GM21528 (cell line): ENCODE measurements at regions not wholly inside any gene's neighbourhood (a gene's known extent, or its start where the extent isn't known, plus 50 kb on each side); places are given as distances from the start of the nearest gene placed in this dataset.
"Not testable (repeated sequence)": the region's sequence is repeated elsewhere in the genome, so short reads cannot be mapped to it uniquely, and the experiment has no call there.

Experiments used
- ATAC-seq: cut with Tn5 transposase; IDR thresholded peaks from one replicate; pipeline ENCODE4 v1.9.1; 2021; ENCODE audit warnings: mild to moderate bottlenecking, moderate library complexity; ENCODE audit not compliant: unreplicated experiment, low FRiP score

- ATAC-seq = no peak
Measured at GRCh38 chr14:71737760-71738159, 194.5 kb upstream of the RGS6 start.

GRCh38 chr14:71739273-71739990, 192.8 kb upstream of the RGS6 start:
- no peak for ATAC-seq

DNA sequence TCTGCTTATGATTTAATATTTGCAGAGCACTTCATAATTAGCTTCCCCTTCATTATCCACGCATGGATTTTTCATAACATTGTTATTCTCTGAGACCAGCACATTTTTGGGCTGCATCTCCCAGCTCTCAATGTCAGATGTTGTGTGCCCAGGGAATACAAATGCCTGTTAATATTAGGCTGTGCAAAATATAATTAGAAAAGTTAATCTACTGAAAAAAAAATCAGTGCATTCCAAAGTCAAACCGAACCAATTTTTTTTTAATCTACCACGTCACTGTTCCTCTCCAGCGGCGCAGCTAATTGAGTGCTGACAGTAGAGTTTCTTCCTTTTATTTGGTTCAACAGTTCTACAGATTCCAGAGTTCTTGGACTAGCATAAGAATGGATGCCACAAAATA, 191.0 kb upstream of the RGS6 start:
- ATAC-seq = no peak

- no peak for ATAC-seq
Measured at GRCh38 chr14:71742485-71742884, 189.7 kb upstream of the RGS6 start.

DNA sequence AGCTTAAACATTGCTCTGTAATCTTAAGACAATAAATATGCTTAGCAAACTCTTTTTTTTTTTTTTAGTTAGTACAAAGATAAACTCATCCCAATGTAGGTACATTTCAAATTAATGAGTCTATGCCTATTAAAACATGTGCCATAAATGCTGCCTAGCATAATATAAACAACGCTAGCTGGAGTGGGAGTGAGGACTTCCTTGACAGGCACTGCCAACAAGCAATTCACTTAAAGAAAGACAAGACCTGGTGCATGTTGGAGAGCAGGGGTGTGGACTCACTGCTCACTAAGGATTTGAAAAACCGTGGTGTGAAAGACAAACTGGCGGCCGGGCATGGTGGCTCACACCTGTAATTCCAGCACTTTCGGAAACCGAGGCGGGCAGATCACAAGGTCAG, 187.2 kb upstream of the RGS6 start:
- no peak for ATAC-seq

DNA sequence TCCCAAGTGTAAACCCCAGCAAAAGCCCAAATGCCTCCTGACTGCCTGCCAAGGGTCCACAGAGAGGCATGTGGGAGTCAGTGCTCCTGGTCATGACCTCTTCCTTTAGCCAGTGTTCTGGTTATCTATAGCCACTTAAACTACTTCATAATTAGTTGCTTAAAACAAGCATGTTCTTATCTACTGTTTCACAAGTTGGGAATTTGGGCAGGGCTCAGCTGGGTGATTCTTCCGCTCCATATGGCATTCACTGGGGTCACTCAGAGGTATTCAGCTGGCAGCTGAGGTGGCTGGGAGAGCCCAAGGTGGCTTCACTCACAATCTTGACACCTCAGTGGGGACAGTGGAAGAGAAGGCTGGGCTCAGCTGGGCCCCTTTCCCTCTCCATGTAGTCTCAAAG, 184.0 kb upstream of the RGS6 start:
- ATAC-seq = no peak

DNA sequence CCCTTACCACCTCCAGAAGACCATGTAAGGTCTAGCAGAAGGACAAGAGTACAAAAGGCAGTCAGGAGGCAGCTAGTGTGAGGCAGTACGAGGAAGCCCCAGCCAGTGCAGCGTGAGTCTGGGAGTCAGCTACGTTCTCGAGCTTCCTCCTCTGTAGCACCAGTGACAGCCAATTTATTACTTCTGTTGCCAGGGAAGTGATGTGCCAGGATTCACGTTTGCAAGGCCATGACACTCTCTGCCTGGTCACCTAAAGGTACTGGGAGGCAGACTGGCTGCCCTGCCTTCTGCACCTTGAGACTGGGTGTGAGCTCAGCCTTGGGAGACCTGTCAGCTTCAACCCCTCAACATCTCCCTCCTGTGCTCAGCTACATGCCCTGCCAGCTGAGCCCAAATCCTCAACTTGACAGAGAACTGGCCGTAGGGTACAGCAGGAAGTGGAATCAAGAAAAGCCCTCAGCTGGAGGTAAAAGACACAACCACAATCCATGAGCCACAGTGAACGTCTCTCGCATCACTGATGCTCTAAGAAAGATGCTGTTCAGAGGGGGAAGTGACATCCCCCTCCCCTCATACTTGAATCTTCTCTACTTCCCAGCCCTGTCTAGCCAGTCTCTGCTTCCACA, 182.5 kb upstream of the RGS6 start:
- ATAC-seq = no peak

GRCh38 chr14:71751264-71751663, 181.0 kb upstream of the RGS6 start:
- ATAC-seq = no peak

DNA sequence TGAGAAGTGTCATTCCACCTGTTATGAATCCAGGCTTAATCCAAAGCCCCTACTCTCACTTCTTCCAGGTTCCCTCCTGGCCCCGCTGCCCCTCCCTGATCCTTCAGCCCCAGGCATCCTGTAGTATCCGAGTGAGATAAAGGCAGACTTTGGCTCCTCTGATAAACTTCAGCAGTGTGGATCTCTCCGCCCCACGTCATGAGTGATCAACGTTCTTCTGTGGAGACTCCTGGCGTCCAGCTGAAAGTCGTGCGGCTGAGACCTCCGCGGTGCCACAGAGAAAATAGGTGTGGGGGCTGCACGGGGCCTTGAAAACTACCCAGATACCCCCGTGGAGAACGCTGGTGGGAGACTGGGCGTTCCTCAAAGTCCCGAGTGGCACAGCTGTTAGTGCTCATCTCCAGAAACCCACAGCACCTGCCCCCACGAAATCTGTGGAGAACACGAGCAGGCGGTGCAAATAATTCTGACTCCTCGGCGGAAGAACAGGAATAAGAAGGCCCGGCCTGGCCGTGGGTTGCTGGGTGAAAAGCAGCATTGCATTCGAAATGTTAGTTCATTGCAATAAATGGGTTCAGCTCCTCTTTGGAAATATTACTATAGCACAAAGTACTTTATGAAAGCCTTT, 180.0 kb upstream of the RGS6 start:
- ATAC-seq = no peak

DNA sequence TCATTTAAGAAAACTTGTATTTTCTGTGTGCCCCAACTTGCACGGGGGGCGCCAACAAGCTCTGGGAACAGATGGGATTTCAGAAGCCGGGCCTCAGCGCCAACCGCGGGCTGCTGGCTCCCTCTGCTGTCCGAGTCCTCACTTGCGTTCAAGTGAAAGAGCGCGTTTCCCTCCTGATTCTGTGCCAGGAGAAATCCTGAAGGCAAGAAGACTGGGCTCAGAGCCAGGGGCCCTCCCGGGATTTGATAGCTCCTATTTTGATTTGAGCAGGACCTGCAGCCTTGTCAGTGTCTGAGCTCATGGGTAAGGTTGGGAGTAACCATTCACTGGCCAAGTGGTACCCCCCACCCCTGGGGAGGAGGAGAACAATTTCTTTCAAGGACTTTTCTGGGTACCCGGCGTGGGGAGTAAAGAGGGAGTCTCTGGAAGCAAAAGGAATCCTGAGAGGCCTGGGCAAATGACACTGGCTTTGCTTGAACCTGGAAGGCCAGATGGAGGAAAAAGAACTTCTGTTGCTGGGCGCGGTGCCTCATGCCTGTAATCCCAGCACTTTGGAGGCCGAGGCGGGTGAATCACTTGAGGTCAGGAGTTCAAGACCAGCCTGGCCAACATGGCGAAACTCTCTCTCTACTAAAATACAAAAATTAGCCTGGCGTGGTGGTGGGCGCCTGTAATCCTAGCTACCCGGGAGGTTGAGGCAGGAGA, 179.0 kb upstream of the RGS6 start:
- peak; percentile 58 for ATAC-seq

- no peak for ATAC-seq
Measured at GRCh38 chr14:71753976-71754375, 178.3 kb upstream of the RGS6 start.

GRCh38 chr14:71754422-71755095, 177.7 kb upstream of the RGS6 start:
- ATAC-seq = no peak

DNA sequence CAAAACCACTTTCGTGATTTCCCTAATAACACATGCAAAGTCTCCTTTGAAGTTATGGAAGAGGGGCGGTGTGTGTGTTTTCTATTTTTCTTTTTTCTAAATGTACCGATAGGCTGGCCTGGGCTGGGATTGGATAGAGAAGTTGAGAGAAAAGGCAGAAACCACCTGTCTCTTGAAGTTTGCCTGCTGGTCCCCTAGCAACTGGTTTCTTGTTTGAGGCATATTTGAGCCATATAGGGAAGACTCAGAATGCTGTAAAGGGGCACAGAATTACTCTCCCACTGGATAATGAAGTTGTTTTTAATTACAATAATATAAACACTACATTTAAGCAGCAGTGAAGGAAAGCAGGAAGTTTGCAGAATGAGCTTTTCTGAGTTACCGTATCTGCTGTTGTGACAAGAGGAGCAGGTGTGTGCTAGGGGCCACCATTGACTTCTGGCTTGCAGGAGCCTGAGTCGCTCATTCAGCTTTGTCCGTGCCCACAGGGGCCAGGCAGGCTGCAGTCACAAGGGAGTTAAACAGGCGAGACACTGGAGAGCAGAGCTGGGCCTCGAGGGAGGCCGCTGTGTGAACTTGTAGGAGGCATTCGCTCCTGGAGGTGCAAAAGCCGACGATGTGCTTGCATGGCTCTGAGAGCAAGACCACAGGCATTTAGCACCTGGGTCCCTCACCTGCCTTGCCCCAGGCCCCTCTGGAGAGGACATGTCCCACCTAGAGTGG, 173.8 kb upstream of the RGS6 start:
- no peak for ATAC-seq

DNA sequence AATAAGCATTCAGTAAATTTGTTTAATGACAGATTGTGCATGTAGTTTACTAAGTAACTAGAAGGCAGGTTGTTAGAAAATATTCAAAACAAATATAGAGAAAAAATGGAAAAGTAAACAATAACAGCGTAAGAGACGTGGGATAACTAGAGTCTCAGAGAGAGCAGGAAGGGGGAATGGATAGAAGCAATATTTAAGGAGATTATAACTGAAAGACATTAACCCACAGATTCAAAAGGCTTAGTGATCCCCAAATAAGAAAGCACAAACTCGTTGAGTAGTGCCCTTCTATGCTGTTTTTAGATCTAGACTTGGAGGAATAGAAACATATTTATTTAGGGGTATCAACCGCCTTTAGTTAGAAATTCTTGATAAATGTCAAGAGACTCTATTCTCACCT, 169.7 kb upstream of the RGS6 start:
- ATAC-seq = no peak

- no peak for ATAC-seq
Measured at GRCh38 chr14:71764701-71765382, 167.4 kb upstream of the RGS6 start.

- no peak for ATAC-seq
Measured at GRCh38 chr14:71765505-71765904, 166.7 kb upstream of the RGS6 start.

DNA sequence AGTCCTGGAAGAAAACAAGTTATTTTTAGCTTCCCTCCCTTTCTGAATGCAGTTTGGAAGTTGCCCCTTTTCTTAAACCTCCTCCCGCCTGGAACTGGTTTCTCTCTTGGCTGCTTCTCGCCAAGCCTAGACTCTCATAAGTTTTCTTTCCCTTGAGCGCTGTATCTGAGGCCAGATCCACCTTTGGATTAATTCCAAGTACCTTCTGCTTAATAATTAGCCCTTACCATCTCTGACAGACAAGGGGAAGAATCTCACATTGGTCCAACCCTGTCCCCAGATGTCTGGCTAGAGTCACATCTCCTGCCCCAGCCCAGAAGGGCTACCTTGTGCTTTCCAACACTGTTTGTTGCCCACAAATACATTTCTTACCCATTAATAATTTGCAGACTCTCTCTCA, 161.8 kb upstream of the RGS6 start:
- ATAC-seq = no peak

DNA sequence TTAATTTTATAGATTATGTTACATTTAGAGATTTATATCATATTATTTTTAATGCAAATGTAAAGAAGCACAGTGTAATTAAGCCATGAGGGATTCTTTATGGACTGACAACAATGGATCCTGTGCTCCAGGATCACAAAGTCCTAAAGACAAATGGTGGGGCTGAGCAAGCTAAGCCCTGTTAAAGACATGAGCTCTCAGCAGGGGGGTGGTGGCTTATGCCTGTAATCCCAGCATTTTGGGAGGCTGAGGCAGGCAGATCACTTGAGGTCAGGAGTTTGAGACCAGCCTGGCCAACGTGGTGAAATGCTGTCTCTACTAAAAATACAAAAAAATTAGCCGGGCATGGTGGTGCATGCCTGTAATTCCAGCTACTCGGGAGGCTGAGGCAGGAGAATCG, 160.8 kb upstream of the RGS6 start:
- ATAC-seq = not testable (repeated sequence)

DNA sequence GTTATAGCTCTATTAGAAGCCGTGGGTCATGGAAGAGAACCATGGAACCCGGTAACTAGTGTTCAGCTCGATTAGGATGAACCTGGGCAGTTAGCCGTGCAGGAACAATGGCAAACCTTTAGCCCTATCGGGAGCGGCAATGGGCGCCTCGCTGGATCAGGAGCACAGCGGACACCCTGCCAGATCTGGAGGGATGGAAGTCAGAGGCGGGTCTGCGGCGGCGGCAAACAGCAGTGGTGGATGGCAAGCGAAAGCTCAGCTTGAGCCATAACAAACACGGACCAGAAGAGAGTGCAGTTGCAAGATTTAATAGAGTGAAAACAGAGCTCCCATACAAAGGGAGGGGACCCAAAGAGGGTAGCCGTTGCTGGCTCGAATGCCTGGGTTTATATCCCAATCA, 160.2 kb upstream of the RGS6 start:
- ATAC-seq = not testable (repeated sequence)
